ENCODE measurements at regions not wholly inside any gene's neighbourhood (a gene's known extent, or its start where the extent isn't known, plus 50 kb on each side); places are given as distances from the start of the nearest gene placed in this dataset.

DNA sequence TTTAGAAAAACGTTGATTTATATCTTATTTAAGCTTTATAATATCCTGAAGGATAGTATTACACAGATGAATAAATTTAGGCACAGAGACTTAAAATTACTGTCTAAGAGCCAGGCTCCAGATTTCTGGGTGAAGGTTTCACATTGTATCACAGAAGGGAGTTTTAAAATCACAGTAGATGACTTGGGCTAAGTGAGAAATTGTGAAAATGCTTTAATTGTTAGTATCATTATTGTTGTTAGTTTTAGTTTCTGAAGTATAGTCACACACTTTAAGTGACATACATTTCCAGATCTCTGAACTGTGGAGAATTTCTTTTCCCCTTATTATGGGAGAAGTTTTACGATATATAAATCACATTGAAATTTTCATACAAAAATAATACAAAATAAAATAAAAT lies 83.5 kb downstream of the NDUFS5 start:
- no peak overlapping the region for H3K4me3 ChIP-seq (ENCODE audit: low read length)
- TF ChIP-seq, protein P1, sequence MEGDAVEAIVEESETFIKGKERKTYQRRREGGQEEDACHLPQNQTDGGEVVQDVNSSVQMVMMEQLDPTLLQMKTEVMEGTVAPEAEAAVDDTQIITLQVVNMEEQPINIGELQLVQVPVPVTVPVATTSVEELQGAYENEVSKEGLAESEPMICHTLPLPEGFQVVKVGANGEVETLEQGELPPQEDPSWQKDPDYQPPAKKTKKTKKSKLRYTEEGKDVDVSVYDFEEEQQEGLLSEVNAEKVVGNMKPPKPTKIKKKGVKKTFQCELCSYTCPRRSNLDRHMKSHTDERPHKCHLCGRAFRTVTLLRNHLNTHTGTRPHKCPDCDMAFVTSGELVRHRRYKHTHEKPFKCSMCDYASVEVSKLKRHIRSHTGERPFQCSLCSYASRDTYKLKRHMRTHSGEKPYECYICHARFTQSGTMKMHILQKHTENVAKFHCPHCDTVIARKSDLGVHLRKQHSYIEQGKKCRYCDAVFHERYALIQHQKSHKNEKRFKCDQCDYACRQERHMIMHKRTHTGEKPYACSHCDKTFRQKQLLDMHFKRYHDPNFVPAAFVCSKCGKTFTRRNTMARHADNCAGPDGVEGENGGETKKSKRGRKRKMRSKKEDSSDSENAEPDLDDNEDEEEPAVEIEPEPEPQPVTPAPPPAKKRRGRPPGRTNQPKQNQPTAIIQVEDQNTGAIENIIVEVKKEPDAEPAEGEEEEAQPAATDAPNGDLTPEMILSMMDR (IDR thresholded peaks at IDR 0.05; ENCODE audit: insufficient read depth, low read depth, low read length, missing control alignments) = no peak
- DNase-seq (ENCODE audit: low read depth) = no peak

DNA sequence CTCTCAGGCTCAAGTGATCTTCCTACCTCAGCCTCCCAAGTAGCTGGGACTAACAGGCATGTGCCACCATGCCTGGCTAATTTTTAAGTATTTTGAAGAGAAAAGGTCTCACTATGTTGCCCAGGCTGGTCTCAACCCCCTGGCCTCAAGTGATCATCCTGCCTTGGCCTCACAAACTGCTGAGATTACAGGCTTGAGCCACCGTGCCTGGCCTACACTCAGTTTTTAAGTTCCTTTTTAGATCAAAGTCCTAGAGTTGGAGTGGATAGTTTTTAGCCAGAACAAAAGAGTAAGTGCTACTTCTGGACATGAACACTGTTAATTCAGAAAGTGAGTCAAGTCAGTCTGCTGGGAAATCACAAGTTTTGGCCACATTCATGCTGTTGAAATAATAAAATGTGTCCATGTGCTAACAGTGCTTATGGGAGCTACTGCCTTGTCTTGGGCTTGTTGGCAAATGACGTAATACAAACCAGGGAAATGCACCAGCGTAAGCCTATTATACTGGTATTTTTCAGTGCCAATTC lies 84.2 kb downstream of the NDUFS5 start:
- DNase-seq (ENCODE audit: low read depth) = peak; percentile 79
- no peak overlapping the region for H3K4me3 ChIP-seq (ENCODE audit: low read length)

DNA sequence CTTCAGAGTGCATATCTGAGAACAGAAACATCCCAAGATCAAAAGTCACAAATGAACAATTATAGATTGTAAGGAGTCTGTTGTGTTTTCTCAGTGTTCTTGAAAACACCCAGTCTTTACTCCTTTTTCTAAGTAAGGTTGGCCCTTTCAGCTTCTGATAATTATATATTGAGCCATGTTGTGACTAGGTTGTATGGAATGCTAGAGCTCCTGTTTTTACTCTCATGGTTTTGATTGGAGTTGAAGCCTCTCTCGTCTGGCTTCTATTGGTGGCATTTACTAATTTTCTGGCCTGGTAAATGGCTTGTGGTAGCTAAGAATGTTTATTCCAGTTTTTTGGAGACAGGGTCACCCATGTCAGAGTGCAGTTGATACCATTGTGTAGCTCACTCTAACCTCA lies 84.7 kb downstream of the NDUFS5 start:
- DNase-seq (ENCODE audit: low read depth) = peak; percentile 76
- TF ChIP-seq, protein P1 (IDR thresholded peaks at IDR 0.05; ENCODE audit: insufficient read depth, low read depth, low read length, missing control alignments) = no peak
- H3K4me3 ChIP-seq (ENCODE audit: low read length) = no peak overlapping the region

More for the DNA sequence above, 84.2 kb downstream of the NDUFS5 start:
- TF ChIP-seq, protein P1 (IDR thresholded peaks at IDR 0.05; ENCODE audit: insufficient read depth, low read depth, low read length, missing control alignments) = no peak

DNA sequence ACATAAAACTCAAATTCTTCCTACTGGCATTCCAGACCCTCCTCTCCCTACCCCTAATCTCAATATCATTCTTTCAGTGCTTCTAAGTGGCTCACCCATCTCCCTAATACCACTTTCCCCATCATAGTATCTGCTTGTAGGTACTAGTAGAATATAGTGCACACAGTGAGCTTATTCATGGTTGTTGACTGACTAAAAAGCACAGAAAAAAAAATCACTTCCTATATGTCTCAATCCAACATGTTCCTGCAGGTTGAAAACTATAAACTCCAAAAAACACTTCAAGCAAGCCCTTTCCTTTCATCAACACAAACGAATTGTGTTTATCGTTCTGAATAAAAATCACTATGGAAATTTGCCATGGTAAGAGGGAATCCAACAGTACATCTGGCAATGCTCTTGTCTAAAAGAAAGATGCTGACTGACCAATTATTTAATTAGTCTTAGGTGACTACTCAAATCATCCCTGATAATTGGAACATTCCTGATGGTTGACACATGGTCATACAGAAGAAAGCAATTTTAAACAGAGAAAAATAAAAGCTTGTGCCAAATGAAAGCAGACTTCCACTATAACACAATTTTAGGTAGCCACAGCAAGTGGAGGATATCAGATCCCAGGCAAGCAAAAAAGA lies 87.1 kb downstream of the NDUFS5 start:
- TF ChIP-seq, protein P1 (IDR thresholded peaks at IDR 0.05; ENCODE audit: insufficient read depth, low read depth, low read length, missing control alignments) = no peak
- DNase-seq (ENCODE audit: low read depth) = peak; percentile 85
- no peak overlapping the region for H3K4me3 ChIP-seq (ENCODE audit: low read length)

DNA sequence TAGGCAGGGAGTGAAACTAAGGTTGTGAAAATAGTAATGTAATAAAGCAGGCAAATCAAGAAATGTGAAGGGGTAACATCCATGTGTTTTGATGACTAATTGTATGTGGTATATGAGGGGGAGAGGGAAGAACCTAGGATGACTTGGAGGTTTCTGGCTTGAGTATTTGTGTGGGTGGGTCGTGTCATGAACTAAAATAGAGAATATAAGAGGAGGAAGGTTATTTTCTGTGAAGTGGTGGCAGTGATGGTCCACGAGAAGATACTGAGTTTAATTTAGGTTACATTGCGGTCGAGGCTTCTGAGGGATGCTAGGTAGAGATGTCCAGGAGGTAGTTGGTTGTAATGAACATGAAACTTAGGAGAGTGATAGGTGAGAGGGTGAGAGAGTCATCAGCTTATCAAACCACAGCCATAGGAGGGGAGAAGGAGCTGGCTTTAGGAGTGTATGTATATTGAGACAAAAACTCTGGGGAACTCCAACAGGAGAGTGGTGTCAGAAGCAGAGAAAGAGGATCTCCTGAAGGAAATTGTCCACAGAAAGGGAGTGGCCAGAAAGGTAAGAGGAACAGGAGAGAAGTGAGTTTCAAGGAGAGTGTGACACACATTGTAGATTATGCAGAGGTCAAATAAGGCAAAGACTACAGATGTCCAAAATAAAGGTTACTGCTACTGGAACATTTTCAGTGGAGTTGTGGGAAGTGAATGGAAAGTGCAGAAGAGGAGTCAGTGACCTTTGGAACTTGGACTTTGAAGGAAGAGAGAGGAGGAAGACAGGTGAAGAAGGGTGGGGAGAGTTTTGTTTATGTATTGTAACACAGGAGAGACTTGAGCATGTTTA lies 89.0 kb upstream of the MACF1 start:
- TF ChIP-seq, protein P1 (IDR thresholded peaks at IDR 0.05; ENCODE audit: insufficient read depth, low read depth, low read length, missing control alignments) = no peak
- peak; percentile 72 for DNase-seq (ENCODE audit: low read depth)
- no peak overlapping the region for H3K4me3 ChIP-seq (ENCODE audit: low read length)

DNA sequence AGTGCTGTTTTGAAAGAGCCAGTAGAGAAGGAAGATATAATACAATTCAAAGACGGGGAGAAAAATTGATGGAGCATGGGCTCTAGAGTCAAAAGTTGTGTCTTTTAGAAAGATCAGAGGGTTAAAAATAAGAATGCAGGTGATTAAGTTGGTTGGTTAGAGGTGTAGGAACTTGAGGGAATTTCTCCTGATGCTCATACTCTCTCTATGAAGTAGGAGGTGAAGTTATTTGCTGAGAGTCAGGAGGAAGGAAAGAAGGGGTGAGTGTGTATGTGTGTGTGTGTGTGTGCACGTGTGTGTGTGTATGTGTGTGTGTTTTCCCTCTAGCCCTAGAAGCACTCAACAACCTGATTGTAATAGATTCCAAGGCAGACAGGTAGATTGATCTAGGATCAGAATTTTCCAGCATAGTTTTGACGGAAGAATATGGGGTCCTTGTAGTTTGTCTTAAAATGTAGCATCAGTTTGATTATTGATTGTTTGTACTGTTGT lies 88.3 kb upstream of the MACF1 start:
- H3K4me3 ChIP-seq (ENCODE audit: low read length) = no peak overlapping the region
- TF ChIP-seq, protein P1 (IDR thresholded peaks at IDR 0.05; ENCODE audit: insufficient read depth, low read depth, low read length, missing control alignments) = no peak
- DNase-seq (ENCODE audit: low read depth) = peak; percentile 41

All from epithelial cell of esophagus (primary cell).